SK-N-MC (cell line): ENCODE measurements at regions not wholly inside any gene's neighbourhood (a gene's known extent, or its start where the extent isn't known, plus 50 kb on each side); places are given as distances from the start of the nearest gene placed in this dataset.

Source experiments
- DNase-seq: peaks from one replicate; pipeline ENCODE4 v3.0.0-alpha.2; 2011; ENCODE audit warnings: low read depth, low spot score
- H3K27ac ChIP-seq: fragments of 200-600 bp; sonication (generic); 2 replicates; pipeline ENCODE4 v1.5.1; 2016; ENCODE audit warnings: mixed run types
- H3K36me3 ChIP-seq: fragments of 200-600 bp; sonication (generic); 2 replicates; pipeline ENCODE4 v1.6.1; 2017; ENCODE audit warnings: antibody characterized with exemption, low read length, mixed read lengths; ENCODE audit not compliant: insufficient read depth
- H3K4me3 ChIP-seq: fragments of 200-600 bp; sonication (generic); 2 replicates; pipeline ENCODE4 v1.5.1; 2016
- H3K9ac ChIP-seq: fragments of 200-600 bp; sonication (generic); 2 replicates; pipeline ENCODE4 v1.8.0; 2017; ENCODE audit warnings: mixed run types, mixed read lengths; ENCODE audit not compliant: insufficient read length
- H3K9me3 ChIP-seq: fragments of 200-600 bp; sonication (generic); 2 replicates; pipeline ENCODE4 v1.6.1; 2017; ENCODE audit warnings: low read depth, mild to moderate bottlenecking, antibody characterized with exemption, low read length, moderate library complexity, mixed read lengths
- EZH2 ChIP-seq: fragments of 200-600 bp; sonication (generic); IDR thresholded peaks from one replicate; pipeline ENCODE4 v1.6.1; 2017; ENCODE audit warnings: antibody characterized with exemption
- FOXP2 ChIP-seq: optimal IDR thresholded peaks from 2 replicates; pipeline ENCODE3; 2011; ENCODE audit warnings: mild to moderate bottlenecking, moderate library complexity; ENCODE audit not compliant: insufficient read depth; ENCODE audit errors: extremely low read length, control extremely low read depth
- POLR2AphosphoS5 ChIP-seq: IDR thresholded peaks from 2 replicates; pipeline ENCODE4 v1.6.1; 2012; ENCODE audit warnings: mild to moderate bottlenecking, low read depth, low read length, borderline replicate concordance

DNA sequence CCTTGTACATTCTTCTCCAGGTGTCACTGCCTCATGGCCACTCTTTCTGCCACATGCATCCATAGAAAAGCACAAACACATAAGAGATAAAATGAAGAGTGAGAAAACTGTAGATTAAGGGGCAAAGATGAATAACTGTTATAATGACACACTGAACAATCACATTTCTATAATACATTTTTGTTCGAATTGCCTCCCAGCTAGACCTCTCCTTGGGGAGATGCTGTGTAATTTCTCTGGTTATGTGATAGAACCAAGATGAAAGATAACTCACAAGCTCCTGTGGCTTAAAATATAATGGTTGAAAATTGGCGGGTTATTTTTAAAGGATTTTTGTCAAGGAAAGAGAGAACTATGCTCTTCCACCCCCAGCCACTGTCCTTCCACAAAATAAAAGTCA lies 60.2 kb upstream of the STEAP1 start:
- no peak for DNase-seq
- no peaks in the 10 kb centered on the region for H3K36me3 ChIP-seq
- TF ChIP-seq POLR2AphosphoS5: no peak
- TF ChIP-seq FOXP2: no peak
- TF ChIP-seq EZH2: no peak
- no peak overlapping the region for H3K4me3 ChIP-seq
- H3K9ac ChIP-seq: no peak overlapping the region
- H3K9me3 ChIP-seq: no peaks in the 10 kb centered on the region
- no peak overlapping the region for H3K27ac ChIP-seq
